ENCODE measurements at regions not wholly inside any gene's neighbourhood (a gene's known extent, or its start where the extent isn't known, plus 50 kb on each side); places are given as distances from the start of the nearest gene placed in this dataset.
"Not testable (repeated sequence)": the region's sequence is repeated elsewhere in the genome, so short reads cannot be mapped to it uniquely, and the experiment has no call there.

DNA sequence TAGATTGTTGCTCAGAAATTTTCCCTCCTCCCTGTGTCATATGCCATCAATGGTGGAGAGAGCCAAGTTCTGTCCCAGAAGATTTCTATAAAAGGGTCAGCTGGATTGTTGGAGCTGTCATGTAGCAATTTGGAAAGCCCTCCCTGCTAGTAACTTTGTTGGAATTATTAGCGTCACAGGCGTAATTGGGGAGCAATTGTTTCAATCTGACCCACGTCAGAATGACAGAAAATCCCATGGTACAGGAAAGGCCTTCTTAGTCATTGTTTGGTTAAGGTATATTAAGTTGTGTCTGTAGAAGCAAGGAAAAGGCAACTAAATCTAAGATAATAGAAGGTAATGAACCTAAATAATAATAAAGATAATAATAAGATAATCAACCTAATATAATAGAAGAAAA is 148.4 kb downstream of the PLK2 start:
- no peaks in the 10 kb centered on the region for H3K27me3 ChIP-seq (ENCODE audit: low read depth)
- H3K36me3 ChIP-seq, result no peaks in the 10 kb centered on the region
- H3K4me3 ChIP-seq, result no peak overlapping the region
- no peak overlapping the region for H3K27ac ChIP-seq
- DNase-seq, result no peak
- no peak for ATAC-seq
- no peaks in the 10 kb centered on the region for H3K9me3 ChIP-seq
- no peaks in the 10 kb centered on the region for H3K4me1 ChIP-seq
- TF ChIP-seq, protein P1, sequence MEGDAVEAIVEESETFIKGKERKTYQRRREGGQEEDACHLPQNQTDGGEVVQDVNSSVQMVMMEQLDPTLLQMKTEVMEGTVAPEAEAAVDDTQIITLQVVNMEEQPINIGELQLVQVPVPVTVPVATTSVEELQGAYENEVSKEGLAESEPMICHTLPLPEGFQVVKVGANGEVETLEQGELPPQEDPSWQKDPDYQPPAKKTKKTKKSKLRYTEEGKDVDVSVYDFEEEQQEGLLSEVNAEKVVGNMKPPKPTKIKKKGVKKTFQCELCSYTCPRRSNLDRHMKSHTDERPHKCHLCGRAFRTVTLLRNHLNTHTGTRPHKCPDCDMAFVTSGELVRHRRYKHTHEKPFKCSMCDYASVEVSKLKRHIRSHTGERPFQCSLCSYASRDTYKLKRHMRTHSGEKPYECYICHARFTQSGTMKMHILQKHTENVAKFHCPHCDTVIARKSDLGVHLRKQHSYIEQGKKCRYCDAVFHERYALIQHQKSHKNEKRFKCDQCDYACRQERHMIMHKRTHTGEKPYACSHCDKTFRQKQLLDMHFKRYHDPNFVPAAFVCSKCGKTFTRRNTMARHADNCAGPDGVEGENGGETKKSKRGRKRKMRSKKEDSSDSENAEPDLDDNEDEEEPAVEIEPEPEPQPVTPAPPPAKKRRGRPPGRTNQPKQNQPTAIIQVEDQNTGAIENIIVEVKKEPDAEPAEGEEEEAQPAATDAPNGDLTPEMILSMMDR (IDR thresholded peaks at IDR 0.05), result no peak
- intact Hi-C loops (cut with DNase I), result no loop called here

DNA sequence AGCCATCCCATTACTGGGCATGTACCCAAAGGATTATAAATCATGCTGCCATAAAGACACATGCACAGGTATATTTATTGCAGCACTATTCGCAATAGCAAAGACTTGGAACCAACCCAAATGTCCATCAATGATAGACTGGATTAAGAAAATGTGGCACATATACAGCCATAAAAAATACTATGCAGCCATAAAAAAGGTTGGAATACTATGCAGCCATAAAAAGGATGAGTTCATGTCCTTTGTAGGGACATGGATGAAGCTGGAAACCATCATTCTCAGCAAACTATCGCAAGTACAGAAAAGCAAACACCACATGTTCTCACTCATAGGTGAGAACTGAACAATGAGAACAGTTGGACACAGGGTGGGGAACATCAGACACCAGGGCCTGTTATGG is 151.5 kb downstream of the PLK2 start:
- H3K27ac ChIP-seq; intact Hi-C loops (cut with DNase I); H3K4me3 ChIP-seq; H3K4me1 ChIP-seq; ATAC-seq; H3K27me3 ChIP-seq (ENCODE audit: low read depth); DNase-seq; H3K36me3 ChIP-seq; H3K9me3 ChIP-seq: not testable (repeated sequence)

DNA sequence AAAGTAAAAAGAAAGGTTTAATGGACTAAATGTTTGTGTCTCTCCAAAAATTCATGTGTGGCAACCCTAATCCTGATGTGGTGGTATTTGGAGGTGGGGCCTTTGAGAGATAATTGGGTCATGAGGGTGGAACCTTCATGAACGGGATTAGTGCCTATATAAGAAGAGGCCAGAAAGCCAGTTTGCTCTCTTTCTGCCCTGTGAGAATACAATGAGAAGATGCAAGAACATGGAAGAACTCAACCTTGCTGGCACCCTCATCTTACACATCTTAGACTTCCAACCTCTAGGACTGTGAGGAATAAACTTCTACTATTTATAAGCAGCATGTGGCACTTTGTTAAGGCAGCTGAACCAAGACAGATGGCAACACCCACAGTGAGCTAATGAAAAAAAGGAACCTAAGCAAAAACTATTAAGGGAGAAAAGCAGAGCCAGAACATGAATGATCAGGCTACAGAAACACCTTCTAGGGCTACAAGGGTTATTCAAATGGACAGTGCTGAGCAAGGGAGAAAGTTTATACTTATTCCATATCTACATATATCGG is 159.5 kb downstream of the PLK2 start:
- ATAC-seq, result no peak
- H3K4me3 ChIP-seq, result no peak overlapping the region
- no peaks in the 10 kb centered on the region for H3K4me1 ChIP-seq
- TF ChIP-seq, protein P1 (IDR thresholded peaks at IDR 0.05), result no peak
- intact Hi-C loops (cut with DNase I), result no loop called here
- H3K36me3 ChIP-seq, result no peaks in the 10 kb centered on the region
- no peak overlapping the region for H3K27ac ChIP-seq
- H3K9me3 ChIP-seq, result no peaks in the 10 kb centered on the region
- DNase-seq, result no peak
- no peaks in the 10 kb centered on the region for H3K27me3 ChIP-seq (ENCODE audit: low read depth)

DNA sequence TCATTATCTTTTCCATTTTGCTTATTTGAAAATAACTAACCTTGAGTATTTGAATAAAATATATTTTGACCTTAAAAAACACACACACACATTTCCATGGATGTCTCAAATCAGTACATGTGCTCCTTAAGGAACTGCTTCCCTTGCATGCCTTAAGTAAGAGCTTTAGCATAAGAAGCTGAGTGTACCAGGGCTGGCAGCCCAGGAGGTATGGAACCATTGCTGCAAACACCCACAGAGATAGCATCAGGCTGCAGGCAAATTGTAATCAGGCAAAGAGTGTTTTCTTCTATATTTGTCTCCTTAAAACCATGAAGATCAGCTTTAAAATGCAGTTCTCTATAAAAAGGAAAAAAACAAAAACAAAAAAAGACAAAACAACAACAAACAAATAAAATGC is 160.6 kb downstream of the PLK2 start:
- Histone ChIP-seq H3K9me3 (no peaks in the 10 kb centered on the region), H3K4me3 (no peak overlapping the region), H3K27me3 (ENCODE audit: low read depth) (no peaks in the 10 kb centered on the region), H3K4me1 (no peaks in the 10 kb centered on the region), H3K36me3 (no peaks in the 10 kb centered on the region), H3K27ac (no peak overlapping the region)
- ATAC-seq (no peak), DNase-seq (no peak)
- TF ChIP-seq, protein P1 (IDR thresholded peaks at IDR 0.05), result no peak
- intact Hi-C loops (cut with DNase I), result no loop called here

DNA sequence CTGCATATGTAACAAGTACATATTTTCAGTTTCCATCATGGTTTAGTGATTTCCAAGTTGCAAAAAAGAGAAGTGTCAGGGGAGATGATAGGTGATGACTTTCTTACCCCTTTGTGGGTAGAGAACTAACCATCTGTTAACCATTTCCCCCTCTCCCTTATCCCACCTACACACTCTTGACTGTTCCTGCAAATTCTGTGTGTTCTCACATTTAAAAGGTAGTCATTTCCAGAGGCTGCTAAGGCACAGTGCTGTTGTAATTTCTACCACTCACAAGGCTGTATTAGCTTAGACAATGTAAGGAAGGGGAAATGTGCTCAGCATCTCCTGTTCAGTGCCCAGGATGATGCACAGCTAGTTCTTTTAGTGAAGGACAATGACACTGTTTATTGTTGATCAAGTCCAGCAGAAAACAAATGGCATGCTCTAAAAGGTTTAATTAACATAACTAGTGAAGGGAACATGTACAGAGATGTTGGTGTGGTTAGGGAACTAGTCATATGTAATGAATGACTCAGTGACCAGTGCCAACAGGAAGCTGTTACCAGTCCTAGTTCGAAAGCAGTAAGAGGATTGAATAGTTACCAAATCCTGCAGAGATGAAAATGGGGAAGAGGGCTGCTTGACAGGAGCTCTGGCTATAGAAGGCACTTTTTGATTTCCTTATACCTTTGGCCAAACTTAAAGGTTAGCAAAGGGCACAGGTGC is 165.1 kb downstream of the PLK2 start:
- Histone ChIP-seq H3K4me3 (no peak overlapping the region), H3K27ac (no peak overlapping the region), H3K4me1 (no peaks in the 10 kb centered on the region), H3K27me3 (ENCODE audit: low read depth) (no peaks in the 10 kb centered on the region), H3K36me3 (no peaks in the 10 kb centered on the region), H3K9me3 (no peaks in the 10 kb centered on the region)
- DNase-seq (no peak), ATAC-seq (peak; percentile 61 to 65)
- TF ChIP-seq, protein P1 (IDR thresholded peaks at IDR 0.05), result no peak
- intact Hi-C loops (cut with DNase I), result no loop called here

DNA sequence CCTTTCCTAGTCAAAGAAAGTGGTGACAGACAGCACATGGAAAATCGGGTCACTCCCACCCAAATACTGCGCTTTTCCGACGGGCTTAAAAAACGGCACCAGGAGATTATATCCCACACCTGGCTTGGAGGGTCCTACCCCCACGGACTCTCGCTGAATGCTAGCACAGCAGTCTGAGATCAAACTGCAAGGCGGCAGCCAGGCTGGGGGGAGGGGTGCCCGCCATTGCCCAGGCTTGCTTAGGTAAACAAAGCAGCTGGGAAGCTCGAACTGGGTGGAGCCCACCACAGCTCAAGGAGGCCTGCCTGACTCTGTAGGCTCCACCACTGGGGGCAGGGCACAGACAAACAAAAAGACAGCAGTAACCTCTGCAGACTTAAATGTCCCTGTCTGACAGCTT is 171.6 kb downstream of the PLK2 start:
- ATAC-seq; H3K36me3 ChIP-seq; H3K27ac ChIP-seq; H3K4me1 ChIP-seq; DNase-seq; H3K9me3 ChIP-seq; intact Hi-C loops (cut with DNase I); H3K4me3 ChIP-seq; H3K27me3 ChIP-seq (ENCODE audit: low read depth): not testable (repeated sequence)

Measured in lower lobe of right lung (tissue), 2 donors.